SK-N-SH treated with all-trans-retinoic acid at 6 μM for 48 hours (cell line): ENCODE measurements at regions not wholly inside any gene's neighbourhood (a gene's known extent, or its start where the extent isn't known, plus 50 kb on each side); places are given as distances from the start of the nearest gene placed in this dataset.

Experiments
- ARNTL ChIP-seq: fragments of 450-650 bp; formaldehyde crosslinking; IDR thresholded peaks from 2 replicates; pipeline ENCODE4 v1.5.0; 2020; ENCODE audit warnings: low read depth, mild to moderate bottlenecking, moderate library complexity, borderline replicate concordance
- SNAI2 ChIP-seq: fragments of 250-450 bp; sonication (Bioruptor Pico); IDR thresholded peaks from 2 replicates; pipeline ENCODE4 v1.5.0; 2020; ENCODE audit warnings: mild to moderate bottlenecking, moderate library complexity

GRCh38 chr3:78076379-78076778 lies 1036.5 kb downstream of the ROBO2 start:
- TF ChIP-seq SNAI2 (CRISPR knock-in tag) (no peak), ARNTL (CRISPR knock-in tag) (no peak)
